HG02610 (cell line): ENCODE measurements at regions not wholly inside any gene's neighbourhood (a gene's known extent, or its start where the extent isn't known, plus 50 kb on each side); places are given as distances from the start of the nearest gene placed in this dataset.
A peak's percentile ranks its signal among the peaks of the same experiment; 100 is the strongest.

Source experiments
- ATAC-seq: cut with Tn5 transposase; IDR thresholded peaks from one replicate; pipeline ENCODE4 v1.9.1; 2021; ENCODE audit warnings: mild to moderate bottlenecking, moderate library complexity; ENCODE audit not compliant: unreplicated experiment

DNA sequence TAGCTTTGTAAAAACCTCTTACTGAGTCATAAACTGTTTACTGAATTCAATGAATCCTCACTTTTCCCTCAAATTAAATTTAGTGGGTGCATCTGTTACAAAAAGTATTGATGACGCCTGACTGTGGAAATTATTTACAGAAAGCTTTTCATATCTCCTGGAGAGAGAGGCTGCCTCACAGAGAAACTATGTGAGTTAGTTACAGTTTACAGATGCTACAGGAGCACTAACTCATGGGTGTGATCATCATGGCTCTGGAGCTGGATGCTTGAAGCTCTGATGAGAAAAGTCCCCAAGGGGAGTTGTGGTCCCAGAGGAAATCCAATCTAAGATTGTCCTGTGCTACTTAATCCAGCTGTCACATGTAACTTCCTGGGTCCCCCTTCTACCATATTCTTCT is 590.8 kb downstream of the LMO7 start:
- no peak for ATAC-seq

DNA sequence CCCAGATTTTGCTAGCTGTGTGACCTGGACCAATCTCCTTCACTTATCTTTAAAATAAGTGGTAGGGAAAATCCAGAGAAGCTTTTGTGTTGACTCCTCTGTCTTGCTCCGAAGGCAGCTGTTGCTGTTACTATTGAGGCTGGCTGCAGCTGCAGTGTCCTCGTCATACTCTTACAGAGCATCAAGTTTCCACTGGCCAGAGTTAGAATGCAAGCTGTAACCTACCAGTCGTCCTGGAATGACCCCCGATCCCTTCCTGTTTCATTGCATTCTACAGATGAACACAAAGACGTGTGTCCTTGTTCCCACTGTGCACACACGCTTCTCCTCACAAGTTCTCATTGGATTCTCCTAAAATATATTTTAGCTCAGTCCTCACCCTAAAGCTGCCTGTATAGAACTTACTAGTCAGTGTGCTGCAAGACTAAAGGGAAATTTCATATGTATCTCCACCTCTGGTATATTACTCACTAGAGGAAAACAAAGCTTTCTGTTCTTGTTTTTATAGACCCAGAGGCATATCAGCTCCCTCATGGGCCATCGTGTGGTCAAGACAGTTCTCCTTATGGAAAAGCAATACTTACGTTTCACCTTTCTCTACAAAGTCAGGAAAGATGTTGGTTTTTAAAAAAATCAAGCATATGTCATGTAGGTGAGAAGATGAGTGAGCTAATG is 589.8 kb downstream of the LMO7 start:
- no peak for ATAC-seq

DNA sequence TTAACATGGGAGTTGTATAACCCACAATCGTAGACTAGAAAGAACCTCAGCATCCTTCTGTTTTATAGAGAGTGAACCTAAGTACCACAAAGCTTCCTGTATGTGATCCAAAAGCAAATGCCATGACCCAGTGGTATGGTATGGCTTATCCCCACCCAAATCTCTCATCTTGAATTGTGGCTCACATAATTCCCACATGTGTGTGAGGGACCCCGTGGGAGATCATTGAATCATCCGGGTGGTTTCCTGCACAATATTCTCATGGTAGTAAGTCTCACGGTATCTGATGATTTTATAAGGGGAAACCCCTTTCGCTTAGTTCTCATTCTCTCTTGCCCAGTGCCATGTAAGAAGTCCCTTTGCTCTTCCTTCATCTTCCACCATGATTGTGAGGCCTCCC is 587.9 kb downstream of the LMO7 start:
- ATAC-seq = no peak

DNA sequence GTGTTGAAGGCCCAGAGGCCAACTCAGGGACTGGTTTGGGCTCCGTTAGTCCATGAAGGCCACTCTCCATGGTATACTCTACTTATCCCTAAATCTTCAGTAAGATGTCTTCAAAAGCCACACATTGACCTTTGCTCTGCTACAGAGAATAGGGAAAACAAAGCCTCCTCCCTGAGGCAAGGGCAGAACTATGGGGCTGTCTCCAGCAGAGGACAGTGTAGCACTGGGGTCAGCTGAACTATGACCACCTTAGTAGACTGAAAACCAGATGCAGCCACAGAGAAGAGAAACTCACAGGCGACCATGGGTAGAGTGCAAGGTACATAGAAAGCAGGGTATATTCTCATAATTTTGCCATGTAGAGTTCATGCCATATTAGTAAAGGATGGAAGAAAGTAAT is 587.4 kb downstream of the LMO7 start:
- no peak for ATAC-seq

DNA sequence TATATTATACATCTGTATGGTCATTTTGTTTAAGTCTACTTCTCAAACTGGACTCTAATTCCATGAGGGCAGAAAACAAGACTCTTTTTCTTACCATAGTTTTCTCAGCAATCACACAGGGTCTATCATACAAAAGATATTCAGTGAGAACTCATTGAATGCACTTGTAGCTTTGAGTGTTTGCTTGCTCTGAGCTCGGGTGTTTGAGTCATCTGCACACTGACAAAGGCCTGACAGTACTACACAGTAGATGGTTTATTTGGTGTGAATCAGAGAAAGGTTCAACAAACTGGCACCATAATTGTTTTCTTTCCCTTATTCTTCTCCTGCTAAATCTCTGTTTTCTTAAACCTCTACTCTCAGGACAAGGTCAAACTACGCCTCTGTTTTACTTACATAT is 586.4 kb downstream of the LMO7 start:
- no peak for ATAC-seq

DNA sequence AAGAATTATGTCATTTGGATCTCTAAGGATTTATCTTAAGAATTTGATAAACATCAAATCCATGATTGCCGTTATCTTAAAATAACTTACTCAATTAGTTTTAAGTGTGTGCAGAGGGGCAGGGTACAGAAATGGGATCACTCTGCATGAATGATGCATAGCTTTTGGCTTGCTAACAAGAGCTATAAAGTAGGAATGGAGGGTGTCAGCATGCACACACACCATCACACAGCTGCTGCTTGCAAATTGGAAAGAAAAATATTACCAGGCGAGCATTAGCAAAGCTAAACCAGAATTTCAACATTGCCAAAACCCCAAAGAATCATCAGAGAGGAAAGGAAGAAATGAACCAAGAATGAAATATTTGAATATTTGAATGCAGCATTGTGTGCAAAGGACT is 580.6 kb downstream of the LMO7 start:
- ATAC-seq = no peak

DNA sequence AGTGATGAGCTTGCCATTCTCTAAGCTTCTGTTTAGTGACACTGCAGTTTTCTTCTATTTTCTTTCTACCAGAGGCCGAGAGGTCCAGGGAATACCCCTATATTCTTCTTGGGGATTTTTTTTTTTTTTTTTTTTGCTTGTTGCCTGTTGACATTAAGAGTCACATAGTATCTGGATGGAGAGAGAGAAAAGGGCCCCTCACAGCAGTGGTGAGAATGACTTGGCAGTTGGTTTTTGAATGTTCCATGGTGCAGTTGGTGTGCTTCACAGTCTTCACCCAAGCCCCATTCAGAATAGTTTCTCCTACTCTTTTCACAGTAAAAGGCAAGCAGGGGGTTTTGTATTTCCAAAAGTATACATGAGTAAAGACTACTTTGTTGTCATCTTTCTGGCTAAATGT is 577.9 kb downstream of the LMO7 start:
- peak; percentile 50 for ATAC-seq

DNA sequence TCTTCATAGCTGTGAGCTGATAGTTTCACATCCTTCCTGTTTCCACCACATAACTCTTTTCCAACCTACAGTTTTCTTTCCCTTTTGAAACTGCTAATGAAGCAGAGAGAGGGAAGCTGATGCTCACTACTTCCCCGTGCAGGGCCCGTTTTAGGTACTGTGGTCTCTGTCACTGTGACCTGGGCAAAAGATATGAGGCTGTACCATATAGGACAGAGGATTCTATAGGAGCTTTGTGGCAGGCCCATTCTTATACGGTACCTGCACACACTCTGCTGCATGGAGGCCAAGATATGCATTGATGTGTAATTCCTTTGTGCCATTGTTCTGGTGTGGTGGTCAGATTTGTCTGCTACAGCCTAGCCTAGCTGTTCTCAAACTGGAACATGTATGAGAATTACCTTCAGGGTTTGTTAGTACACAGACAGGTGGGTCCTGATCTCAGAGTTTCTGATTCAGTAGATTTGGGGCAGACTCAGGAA is 577.3 kb downstream of the LMO7 start:
- peak; percentile 56 for ATAC-seq

DNA sequence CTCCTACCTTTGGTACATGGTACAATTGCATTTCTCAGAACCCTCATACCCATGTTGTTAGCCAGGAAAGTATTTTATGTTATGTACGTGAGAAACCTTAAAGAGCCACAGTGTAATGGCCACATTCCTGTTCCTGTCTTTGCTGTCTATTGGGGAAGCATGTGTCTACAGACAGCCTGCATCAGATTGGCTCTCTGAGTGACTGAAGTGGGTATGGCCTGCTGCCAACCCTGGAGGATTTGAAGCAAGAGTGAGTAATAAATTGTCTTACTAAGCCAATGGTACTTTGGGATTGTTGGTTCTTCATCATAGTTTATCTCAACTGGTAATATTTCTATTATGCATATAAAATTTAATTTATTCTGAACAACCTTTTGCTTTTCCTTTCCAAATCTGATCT is 574.1 kb downstream of the LMO7 start:
- ATAC-seq = no peak

DNA sequence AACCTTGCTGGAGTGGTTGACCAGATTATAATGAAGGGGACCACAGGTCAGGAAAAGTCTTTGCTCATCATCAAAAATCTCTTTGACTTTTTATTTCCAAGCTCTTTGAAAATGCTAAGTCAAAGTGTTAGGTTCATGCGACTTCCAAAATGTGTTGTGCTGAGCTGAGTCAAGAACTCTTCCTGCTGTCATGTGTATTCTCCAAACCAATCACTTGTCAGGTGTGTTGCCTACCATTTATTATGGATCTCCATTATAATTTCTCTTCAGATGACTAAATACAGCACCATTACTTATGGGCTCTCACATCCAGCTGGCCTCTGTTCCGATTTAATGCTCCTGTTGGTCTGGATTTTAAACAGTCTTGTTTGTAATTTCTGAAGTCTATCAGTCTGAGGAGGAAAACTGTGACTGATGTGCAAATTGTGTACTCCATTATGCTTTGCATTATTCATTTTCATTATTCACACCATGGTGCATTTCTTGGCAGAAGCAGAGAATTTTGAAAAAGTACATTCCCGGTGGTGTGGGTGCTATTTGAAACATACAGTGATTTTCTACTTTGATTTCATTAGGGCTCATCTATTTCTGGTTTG is 562.5 kb downstream of the LMO7 start:
- ATAC-seq = no peak

DNA sequence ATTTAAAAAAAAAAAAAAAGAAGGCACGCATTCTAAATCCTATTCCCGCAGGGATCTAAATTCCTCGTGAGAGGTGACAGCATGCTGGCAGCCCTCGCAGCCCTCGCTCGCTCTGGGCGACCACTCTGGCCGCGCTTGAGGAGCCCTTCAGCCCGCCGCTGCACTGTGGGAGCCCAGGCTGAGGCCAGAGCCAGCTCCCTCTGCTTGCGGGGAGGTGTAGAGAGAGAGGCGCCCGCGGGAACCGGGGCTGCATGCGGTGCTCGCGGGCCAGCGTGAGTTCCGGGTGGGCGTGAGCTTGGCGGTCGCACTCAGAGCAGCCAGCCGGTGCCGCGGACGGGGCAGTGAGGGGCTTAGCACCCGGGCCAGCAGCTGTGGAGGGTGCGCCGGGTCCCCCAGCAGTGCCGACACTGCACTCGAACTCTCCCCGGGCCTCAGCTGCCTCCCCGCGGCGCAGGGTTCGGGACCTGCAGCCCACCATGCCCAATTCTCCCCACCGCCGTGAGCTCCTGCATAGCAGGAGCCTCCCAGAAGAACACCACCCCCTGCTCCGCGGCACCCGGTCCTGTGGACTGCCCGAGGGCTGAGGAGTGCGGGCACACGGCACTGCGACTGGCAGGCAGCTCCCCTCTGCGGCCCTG is 553.9 kb downstream of the LMO7 start:
- ATAC-seq = no peak

DNA sequence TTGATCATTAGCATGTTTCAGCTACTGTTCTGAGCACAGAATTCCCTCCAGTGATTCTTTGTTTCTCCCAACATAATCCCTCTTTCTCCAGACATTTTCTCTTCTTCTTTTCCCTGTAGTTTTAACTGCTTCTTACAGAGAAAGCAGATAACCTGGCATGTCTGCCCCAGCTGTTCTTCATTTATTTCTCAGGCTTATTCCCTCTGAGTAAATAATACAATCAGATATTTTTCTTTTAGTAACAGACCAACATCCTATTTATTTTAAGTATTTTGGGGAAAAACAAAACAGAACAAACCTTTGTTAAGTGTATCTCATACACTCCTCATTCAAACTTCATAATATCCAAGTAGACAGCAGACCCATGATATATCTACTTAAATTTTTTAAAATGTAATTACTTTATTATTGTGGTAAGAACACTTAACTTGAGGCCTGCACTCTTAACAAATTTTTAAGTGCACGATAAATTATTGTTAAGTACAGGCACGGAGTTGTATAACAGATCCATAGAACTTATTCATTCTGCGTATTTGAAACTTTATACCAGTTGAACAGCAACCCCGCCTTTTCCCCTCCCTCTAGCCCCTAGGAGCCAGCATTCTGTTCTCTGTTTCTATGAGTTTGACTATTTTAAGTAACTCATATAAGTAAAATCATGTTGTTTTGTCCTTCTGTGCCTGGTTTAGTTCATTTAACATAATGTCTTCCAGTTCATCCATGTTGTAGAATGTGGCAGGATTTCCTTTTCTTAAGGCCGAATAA is 540.0 kb downstream of the LMO7 start:
- no peak for ATAC-seq

DNA sequence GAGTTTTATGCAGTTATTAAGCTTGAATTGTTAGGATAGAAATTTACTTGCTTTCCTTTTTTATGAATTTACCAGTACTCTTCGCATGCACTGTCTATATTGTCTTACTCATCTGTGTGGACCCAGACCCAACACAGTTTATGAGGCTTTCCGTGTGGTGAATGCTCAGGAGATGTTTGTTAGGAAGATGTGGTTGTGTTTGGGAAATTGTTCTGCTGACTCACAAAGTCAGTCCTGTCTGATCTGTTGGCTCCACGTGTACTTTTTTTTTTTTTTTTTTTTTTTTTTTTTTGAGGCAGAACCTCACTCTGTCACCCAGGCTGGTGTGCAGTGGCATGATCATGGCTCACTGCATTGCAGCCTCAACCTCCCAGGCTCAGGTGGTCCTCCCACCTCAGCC is 532.5 kb downstream of the LMO7 start:
- no peak for ATAC-seq

DNA sequence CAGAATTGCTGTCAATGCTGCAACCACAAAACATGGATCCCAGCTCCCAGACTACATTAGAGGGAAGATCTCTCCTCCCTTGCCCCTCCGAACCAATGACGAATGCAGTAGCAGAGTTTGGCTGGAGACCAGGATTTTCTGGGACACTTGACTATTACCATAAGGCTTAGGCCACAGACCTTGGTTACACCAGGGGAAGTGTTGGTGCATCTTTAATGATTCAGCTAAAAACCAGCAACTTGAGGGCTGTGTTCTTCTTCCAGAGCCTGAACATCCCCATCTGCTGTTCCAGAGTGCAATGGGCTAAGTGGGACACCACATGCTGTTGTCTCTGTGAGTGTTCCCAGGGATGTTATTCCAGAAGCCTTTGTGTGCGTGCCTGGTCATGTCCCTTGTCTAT is 528.2 kb downstream of the LMO7 start:
- ATAC-seq = no peak

DNA sequence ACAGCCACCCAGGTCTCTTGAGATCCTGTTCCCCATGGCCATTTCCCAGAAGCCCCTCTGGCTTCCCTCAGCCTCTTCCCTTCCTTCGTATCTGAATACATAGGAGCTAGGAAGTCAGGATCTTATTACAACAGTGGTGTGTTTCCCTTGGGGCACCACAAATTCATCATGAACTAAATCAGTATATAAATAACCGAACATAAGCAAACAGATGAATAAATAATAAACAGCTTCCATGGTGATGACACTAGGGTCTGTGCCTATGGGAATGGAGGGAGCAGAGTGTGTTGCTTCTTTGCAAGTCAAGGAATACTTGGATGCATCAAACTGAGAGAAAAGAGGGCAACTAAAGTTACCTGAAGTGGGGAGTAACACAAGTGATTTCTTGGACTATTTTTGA is 527.6 kb downstream of the LMO7 start:
- ATAC-seq = no peak

DNA sequence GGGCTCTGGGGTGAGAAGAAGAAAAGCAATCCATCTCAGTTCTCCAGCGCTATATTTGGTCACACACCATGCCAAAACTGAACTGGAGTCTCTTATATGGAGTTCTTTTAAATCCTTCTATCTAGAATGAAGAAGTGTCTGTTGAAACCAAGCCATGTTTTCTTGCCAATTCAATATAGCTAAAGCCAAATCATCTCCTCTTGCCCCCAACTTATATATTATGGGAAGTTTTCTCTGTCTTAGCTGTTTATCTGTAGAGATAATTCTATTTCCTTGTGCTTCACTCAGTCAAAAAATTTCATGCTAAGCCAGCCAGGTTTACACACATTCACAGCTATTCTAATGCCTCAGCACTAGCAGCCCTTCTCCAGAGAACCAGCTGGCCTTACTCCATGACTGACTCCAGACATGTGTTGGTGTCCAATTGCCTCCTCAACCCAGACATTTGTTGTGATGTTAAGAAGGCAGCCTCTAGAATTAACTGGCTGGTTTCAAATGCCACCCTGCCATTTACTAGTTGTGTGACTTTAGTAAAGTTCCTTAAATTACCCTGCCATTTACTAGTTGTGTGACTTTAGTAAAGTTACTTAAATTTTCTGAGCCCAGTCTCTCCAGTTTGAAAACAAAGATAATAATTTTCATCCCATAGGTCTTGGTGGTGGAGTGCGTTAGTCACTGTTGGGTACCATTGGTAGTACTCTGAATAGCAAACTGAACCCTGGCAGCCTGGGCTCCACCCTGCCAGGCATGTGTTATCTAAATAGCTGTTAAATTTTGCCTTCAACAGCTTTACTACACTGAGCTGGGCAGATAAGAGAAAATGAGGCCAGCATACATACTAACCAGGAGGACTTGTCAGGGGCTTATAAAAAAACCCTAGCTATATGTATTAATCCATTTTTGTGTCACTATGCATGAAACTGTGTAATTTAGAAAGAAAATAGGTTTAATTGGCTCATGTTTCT is 525.1 kb downstream of the LMO7 start:
- no peak for ATAC-seq

DNA sequence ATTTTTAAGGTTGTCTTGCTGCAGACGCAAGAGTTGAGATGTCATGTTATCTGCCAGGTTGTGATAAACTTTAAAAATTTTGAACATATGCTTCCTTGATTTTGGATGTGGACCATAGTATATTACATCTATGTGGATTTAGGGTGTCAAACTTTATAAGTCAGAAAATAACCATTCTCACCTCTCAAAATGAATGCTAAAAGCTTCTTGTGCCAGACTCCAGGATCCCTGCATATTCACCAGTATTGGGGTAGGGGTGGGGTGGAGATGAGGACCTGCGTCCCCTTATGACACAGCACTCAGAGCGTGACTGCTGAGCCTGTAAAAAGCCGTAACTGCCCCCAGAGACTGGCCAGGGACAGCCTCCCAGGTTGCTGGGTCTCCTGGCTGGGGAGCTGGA is 524.4 kb downstream of the LMO7 start:
- no peak for ATAC-seq

DNA sequence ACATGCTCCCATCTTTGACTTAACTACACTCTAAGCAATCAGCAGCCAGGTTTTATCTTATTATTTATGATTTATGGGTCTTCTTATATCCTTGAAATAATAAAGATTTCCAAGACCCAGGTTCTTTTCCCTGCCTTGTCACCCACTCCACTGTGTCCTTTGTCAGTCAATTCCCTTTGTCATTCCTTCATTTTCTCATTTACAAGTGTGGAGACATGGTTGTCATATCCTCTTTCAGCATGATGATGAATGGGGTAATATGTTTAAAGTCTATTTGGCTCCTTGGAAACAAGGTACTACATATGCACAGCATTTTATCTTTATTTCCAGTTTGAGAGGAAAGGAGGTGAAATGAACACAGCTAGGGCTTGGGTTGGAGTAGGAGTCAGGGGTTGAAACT is 521.8 kb downstream of the LMO7 start:
- no peak for ATAC-seq

DNA sequence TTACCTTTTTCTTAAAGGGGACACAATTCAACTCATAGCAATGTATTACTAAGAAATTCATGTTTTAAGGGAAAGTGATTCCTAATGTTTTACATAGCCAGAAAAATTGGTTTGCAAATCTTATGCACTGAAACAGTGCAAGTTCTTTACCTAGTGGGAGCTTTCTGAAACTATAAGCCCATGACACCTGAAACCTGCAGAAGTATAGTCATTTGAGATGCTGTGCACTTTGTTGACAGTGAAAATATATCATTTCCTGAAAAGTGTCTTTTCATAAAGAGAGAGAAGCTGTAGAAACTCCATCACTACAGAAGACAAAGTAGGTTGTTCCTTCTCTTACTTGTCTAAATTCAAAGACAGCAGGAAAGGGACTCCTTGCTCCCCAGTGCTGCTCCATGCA is 517.1 kb downstream of the LMO7 start:
- no peak for ATAC-seq

DNA sequence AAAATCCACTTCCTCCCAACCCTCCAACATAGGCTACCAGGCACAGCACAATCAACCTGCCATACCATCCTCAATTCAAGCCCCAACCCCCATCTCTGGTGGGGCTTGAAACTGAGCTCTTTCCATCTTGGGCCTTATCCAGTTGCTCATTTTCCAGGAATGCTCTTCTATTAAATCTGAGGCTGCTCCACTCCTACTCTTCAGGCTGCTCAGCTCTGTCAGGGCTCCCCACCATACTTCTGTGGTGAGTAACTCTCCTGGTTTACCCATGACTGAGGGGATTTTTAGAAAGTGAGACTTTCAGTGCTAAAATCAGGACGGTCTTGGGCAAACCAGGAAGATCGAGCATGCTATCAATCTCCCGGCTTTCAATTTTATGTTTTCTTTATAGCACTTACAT is 512.8 kb downstream of the LMO7 start:
- ATAC-seq = no peak

DNA sequence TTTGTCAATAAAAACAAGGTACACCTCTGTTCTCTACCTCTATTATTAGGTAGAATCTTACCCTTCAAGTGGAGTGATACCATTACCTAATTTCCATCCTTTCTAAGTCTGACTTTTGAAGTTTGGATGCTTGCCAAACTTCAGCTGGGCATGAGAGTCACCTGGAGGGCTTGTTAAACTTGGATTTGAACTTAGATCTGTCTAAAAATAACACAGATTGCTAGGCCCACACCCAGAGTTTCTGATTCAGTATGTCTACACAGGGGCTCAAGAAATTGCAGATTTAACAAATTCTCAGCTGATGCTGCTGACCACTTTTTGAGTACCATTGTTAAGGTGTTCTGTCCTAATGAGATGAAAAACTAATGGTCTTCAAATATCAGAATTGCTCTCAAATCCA is 512.2 kb downstream of the LMO7 start:
- no peak for ATAC-seq
